B cell (primary cell): ENCODE measurements at regions not wholly inside any gene's neighbourhood (a gene's known extent, or its start where the extent isn't known, plus 50 kb on each side); places are given as distances from the start of the nearest gene placed in this dataset.

ENCODE experiments used
- ATAC-seq: fragments of 200-7000 bp; cut with Tn5 transposase; one replicate; pipeline ENCODE4 v1.10.0; 2021; ENCODE audit warnings: low read depth, mild to moderate bottlenecking, moderate number of reproducible peaks, moderate library complexity
- CTCF ChIA-PET: fragments of 350-600 bp; sonication (Branson Sonifier 250); formaldehyde crosslinking; loops from one replicate; lab custom pipeline; 2021; ENCODE audit warnings: antibody characterized with exemption, inconsistent platforms; lab: Charles Lee
- POLR2A ChIA-PET: fragments of 350-600 bp; sonication (Branson Sonifier 250); formaldehyde crosslinking; loops from one replicate; lab custom pipeline; 2021; ENCODE audit warnings: antibody characterized with exemption; lab: Charles Lee
- DNase-seq: peaks from one replicate; pipeline ENCODE4 v3.0.0; 2013
- H2AFZ ChIP-seq: 2 replicates; pipeline ENCODE4 v1.6.1; 2012; ENCODE audit warnings: mild to moderate bottlenecking, low read depth, low read length; ENCODE audit not compliant: insufficient read depth, poor library complexity, severe bottlenecking
- H3K27ac ChIP-seq, 2 donors: 1 replicate in 1 of 2; 2 replicates in 1 of 2; pipeline ENCODE4 v1.5.1; 2012 to 2013; ENCODE audit warnings: low read length in 2 of 2, mild to moderate bottlenecking in 2 of 2, moderate library complexity in 1 of 2
- H3K27me3 ChIP-seq, 4 experiments: fragments of 200-600 bp in 1 of 4; sonication (generic) in 1 of 4; replicated peaks in 1 of 4; 1 replicate in 2 of 4; 2 replicates in 2 of 4; pipeline versions ENCODE4 v1.6.1 to v1.7.0; 2013 to 2016; ENCODE audit warnings: low read length in 3 of 4, mild to moderate bottlenecking in 2 of 4, mixed read lengths in 1 of 4, moderate library complexity in 1 of 4; ENCODE audit not compliant: insufficient read depth in 4 of 4, control insufficient read depth in 3 of 4; ENCODE audit errors: control extremely low read depth in 1 of 4
- H3K36me3 ChIP-seq, 2 experiments: replicated peaks in 1 of 2; 1 replicate in 1 of 2; 2 replicates in 1 of 2; pipeline versions ENCODE4 v1.6.1 to v1.7.1; 2013; ENCODE audit warnings: low read length in 1 of 2; ENCODE audit not compliant: insufficient read depth in 2 of 2, control insufficient read depth in 1 of 2; ENCODE audit errors: control extremely low read depth in 1 of 2, extremely low read depth in 1 of 2
- H3K4me1 ChIP-seq, 2 donors: fragments of 200-600 bp in 1 of 2; sonication (generic) in 1 of 2; 1 replicate in 1 of 2; 2 replicates in 1 of 2; pipeline versions ENCODE4 v1.5.1 to v1.6.1; 2013 to 2017; ENCODE audit warnings: low read length in 2 of 2; ENCODE audit not compliant: control insufficient read depth in 2 of 2, insufficient read depth in 2 of 2
- H3K4me2 ChIP-seq: replicated peaks from 2 replicates; pipeline ENCODE3; 2012; ENCODE audit warnings: mild to moderate bottlenecking, low read depth, low read length; ENCODE audit not compliant: poor library complexity, severe bottlenecking
- H3K4me3 ChIP-seq, 5 experiments: fragments of 200-600 bp in 1 of 5; sonication (generic) in 1 of 5; 1 replicate in 3 of 5; 2 replicates in 2 of 5; pipeline versions ENCODE4 v1.5.1 to v1.7.0; 2011 to 2016; ENCODE audit warnings: low read length in 4 of 5, mild to moderate bottlenecking in 4 of 5, low read depth in 2 of 5, control low read depth in 1 of 5, moderate library complexity in 1 of 5; ENCODE audit not compliant: insufficient read depth in 1 of 5; ENCODE audit errors: control extremely low read depth in 1 of 5, extremely low read depth in 1 of 5
- H3K79me2 ChIP-seq: fragments of 200-600 bp; sonication (generic); one replicate; pipeline ENCODE4 v1.6.0; 2016; ENCODE audit warnings: low read length; ENCODE audit not compliant: control insufficient read depth, insufficient read depth
- H3K9ac ChIP-seq: fragments of 200-600 bp; sonication (generic); 2 replicates; pipeline ENCODE4 v1.6.1; 2017; ENCODE audit warnings: mild to moderate bottlenecking, low read length, moderate library complexity
- H3K9me3 ChIP-seq, 3 donors: one replicate each; pipeline versions ENCODE4 v1.6.1 to v1.7.1; 2013; ENCODE audit warnings: low read length in 2 of 3; ENCODE audit not compliant: control insufficient read depth in 2 of 3, insufficient read depth in 1 of 3; ENCODE audit errors: control extremely low read depth in 1 of 3
- H4K20me1 ChIP-seq: 2 replicates; pipeline ENCODE4 v1.6.0; 2012; ENCODE audit warnings: mild to moderate bottlenecking, low read length; ENCODE audit not compliant: insufficient read depth, control insufficient read depth, poor library complexity, severe bottlenecking
- H3K27ac Mint-ChIP-seq: one replicate; pipeline ENCODE4 v1.8.0; 2021; ENCODE audit warnings: mixed read lengths
- H3K27me3 Mint-ChIP-seq: one replicate; pipeline ENCODE4 v1.8.0; 2021; ENCODE audit warnings: mixed read lengths
- H3K4me1 Mint-ChIP-seq: one replicate; pipeline ENCODE4 v1.8.0; 2021; ENCODE audit warnings: mixed read lengths
- H3K4me3 Mint-ChIP-seq: one replicate; pipeline ENCODE4 v1.8.0; 2021; ENCODE audit warnings: mixed read lengths
- H3K9me3 Mint-ChIP-seq: one replicate; pipeline ENCODE4 v1.8.0; 2022; ENCODE audit warnings: mixed read lengths; ENCODE audit not compliant: insufficient read depth
- EZH2 ChIP-seq: IDR thresholded peaks from 2 replicates; pipeline ENCODE4 v1.6.1; 2012; ENCODE audit warnings: borderline replicate concordance, low read depth, mild to moderate bottlenecking, moderate library complexity, low read length; ENCODE audit not compliant: insufficient read depth, poor library complexity, severe bottlenecking
- WGBS: methylation state at CpG from one replicate; pipeline ENCODE4 v1.1.5; 2013; ENCODE audit warnings: missing lambda C conversion rate; ENCODE audit not compliant: insufficient coverage; 5-methylcytosine and 5-hydroxymethylcytosine counted together
- intact Hi-C: fragments of 100-400 bp; cut with micrococcal nuclease; formaldehyde crosslinking; loops from one replicate; pipeline ENCODE4 v1.10.0; 2022
- TF ChIP-seq, protein P1 (sequence below): fragments of 200-600 bp; IDR thresholded peaks from one replicate; pipeline ENCODE4 v1.8.0; 2022; ENCODE audit warnings: antibody characterized with exemption, mild to moderate bottlenecking

DNA sequence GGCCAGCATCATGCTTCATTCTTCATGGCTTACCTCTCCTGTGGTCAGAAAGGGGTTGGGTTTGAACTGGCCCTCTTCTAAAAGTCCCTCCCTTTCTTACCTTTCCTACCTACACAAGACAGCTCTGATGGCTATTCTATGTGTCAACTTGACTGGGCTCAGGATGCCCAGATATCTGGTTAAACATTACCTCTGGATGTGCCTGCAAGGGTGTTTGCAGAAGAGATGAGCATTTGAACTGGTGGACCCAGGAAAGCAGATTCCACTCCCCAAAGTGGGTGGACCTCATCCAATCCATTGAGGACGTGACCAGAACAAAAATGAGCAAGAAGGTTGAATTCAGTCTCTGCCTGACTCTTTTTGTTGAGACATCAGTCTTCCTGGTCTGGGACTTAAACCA, 79.0 kb upstream of the TCF7L2 start:
- Mint-ChIP-seq H3K9me3 (peaks cover 7% of the 10 kb centered on the region), H3K27me3 (no peaks in the 10 kb centered on the region), H3K27ac (no peak overlapping the region), H3K4me1 (no peaks in the 10 kb centered on the region), H3K4me3 (no peak overlapping the region)
- no peak overlapping the region for H2AFZ ChIP-seq
- no peaks in the 10 kb centered on the region for H3K4me1 ChIP-seq
- no peaks in the 10 kb centered on the region for H3K36me3 ChIP-seq
- no peak overlapping the region for H3K27ac ChIP-seq
- WGBS: 78% methylated on average over 1 of the region's 1 CpG
- no peaks in the 10 kb centered on the region for H3K79me2 ChIP-seq
- TF ChIP-seq, protein P1, sequence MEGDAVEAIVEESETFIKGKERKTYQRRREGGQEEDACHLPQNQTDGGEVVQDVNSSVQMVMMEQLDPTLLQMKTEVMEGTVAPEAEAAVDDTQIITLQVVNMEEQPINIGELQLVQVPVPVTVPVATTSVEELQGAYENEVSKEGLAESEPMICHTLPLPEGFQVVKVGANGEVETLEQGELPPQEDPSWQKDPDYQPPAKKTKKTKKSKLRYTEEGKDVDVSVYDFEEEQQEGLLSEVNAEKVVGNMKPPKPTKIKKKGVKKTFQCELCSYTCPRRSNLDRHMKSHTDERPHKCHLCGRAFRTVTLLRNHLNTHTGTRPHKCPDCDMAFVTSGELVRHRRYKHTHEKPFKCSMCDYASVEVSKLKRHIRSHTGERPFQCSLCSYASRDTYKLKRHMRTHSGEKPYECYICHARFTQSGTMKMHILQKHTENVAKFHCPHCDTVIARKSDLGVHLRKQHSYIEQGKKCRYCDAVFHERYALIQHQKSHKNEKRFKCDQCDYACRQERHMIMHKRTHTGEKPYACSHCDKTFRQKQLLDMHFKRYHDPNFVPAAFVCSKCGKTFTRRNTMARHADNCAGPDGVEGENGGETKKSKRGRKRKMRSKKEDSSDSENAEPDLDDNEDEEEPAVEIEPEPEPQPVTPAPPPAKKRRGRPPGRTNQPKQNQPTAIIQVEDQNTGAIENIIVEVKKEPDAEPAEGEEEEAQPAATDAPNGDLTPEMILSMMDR: no peak
- TF ChIP-seq EZH2: no peak
- H3K4me3 ChIP-seq: no peak overlapping the region
- DNase-seq (no peak), ATAC-seq (no peak)
- H3K9me3 ChIP-seq: peaks cover 0 to 2% (median 0%) of the 10 kb centered on the region in 3 donors
- POLR2A ChIA-PET: no interaction called here
- H3K27me3 ChIP-seq: no peaks in the 10 kb centered on the region
- CTCF ChIA-PET: no interaction called here
- intact Hi-C loops: no loop called here
- H4K20me1 ChIP-seq: no peaks in the 10 kb centered on the region
- no peak overlapping the region for H3K9ac ChIP-seq
- H3K4me2 ChIP-seq: no peak overlapping the region

DNA sequence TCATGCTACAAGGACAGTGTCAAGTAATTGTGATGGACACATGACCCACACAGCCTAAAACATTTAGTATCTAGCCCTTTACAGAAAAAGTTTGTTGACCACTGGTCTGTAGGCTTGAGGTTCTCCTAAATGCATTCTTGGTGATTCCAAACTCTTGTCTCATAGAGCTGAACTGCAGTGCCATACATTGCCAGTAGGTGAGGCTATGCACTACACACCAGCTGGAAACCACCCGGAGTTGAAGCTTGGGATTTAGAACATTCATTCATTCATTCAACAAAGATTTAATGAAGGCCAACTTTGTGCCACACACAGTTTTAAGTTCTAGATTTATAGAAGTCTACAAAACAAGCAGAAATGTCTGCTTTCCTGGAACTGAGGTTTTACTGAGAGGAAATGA, 77.3 kb upstream of the TCF7L2 start:
- CTCF ChIA-PET: no interaction called here
- no peaks in the 10 kb centered on the region for H3K4me1 ChIP-seq
- H3K36me3 ChIP-seq: no peaks in the 10 kb centered on the region
- ATAC-seq: no peak
- intact Hi-C loops: no loop called here
- Mint-ChIP-seq H3K27me3 (peaks cover 3% of the 10 kb centered on the region), H3K4me1 (no peaks in the 10 kb centered on the region), H3K9me3 (peaks cover 9% of the 10 kb centered on the region), H3K4me3 (no peak overlapping the region), H3K27ac (no peak overlapping the region)
- no peaks in the 10 kb centered on the region for H3K27me3 ChIP-seq
- POLR2A ChIA-PET: no interaction called here
- DNase-seq: no peak
- H3K79me2 ChIP-seq: no peaks in the 10 kb centered on the region
- no peak overlapping the region for H3K4me2 ChIP-seq
- TF ChIP-seq EZH2: no peak
- TF ChIP-seq, protein P1: no peak
- H3K27ac ChIP-seq: no peak overlapping the region
- H2AFZ ChIP-seq: no peak overlapping the region
- no peak overlapping the region for H3K9ac ChIP-seq
- H4K20me1 ChIP-seq: no peaks in the 10 kb centered on the region
- peaks cover 0 to 2% (median 0%) of the 10 kb centered on the region in 3 donors for H3K9me3 ChIP-seq
- WGBS: 88% methylated on average over 1 of the region's 1 CpG
- H3K4me3 ChIP-seq: no peak overlapping the region
